ENCODE measurements at regions not wholly inside any gene's neighbourhood (a gene's known extent, or its start where the extent isn't known, plus 50 kb on each side); places are given as distances from the start of the nearest gene placed in this dataset.

- no peak for DNase-seq (ENCODE audit: low read depth)
Measured at GRCh38 chr5:81914696-81915095, 57.1 kb upstream of the ATG10 start.

- no peak for DNase-seq (ENCODE audit: low read depth)
Measured at GRCh38 chr5:81912933-81913332, 58.9 kb upstream of the ATG10 start.

- no peak for DNase-seq (ENCODE audit: low read depth)
Measured at GRCh38 chr5:81909677-81910076, 62.1 kb upstream of the ATG10 start.

GRCh38 chr5:81908771-81909170 lies 63.1 kb upstream of the ATG10 start:
- no peak for DNase-seq (ENCODE audit: low read depth)

- DNase-seq (ENCODE audit: low read depth): no peak
Measured at GRCh38 chr5:81908044-81908443, 63.8 kb upstream of the ATG10 start.

GRCh38 chr5:81907012-81907635 lies 64.7 kb upstream of the ATG10 start:
- DNase-seq (ENCODE audit: low read depth): no peak

GRCh38 chr5:81906086-81906485 lies 65.7 kb upstream of the ATG10 start:
- peak; percentile 6 for DNase-seq (ENCODE audit: low read depth)

- peak; percentile 27 for DNase-seq (ENCODE audit: low read depth)
Measured at GRCh38 chr5:81904861-81905260, 67.0 kb upstream of the ATG10 start.

- DNase-seq (ENCODE audit: low read depth): no peak
Measured at GRCh38 chr5:81904166-81904565, 67.7 kb upstream of the ATG10 start.

- no peak for DNase-seq (ENCODE audit: low read depth)
Measured at GRCh38 chr5:81901586-81901985, 70.2 kb upstream of the ATG10 start.

GRCh38 chr5:81899123-81899522 lies 72.7 kb upstream of the ATG10 start:
- no peak for DNase-seq (ENCODE audit: low read depth)

GRCh38 chr5:81898403-81898802 lies 73.4 kb upstream of the ATG10 start:
- DNase-seq (ENCODE audit: low read depth): no peak

- DNase-seq (ENCODE audit: low read depth): no peak
Measured at GRCh38 chr5:81896764-81897163, 75.1 kb upstream of the ATG10 start.

GRCh38 chr5:81895307-81895706 lies 76.5 kb upstream of the ATG10 start:
- DNase-seq (ENCODE audit: low read depth): no peak

- DNase-seq (ENCODE audit: low read depth): no peak
Measured at GRCh38 chr5:81893961-81894360, 77.9 kb upstream of the ATG10 start.

- no peak for DNase-seq (ENCODE audit: low read depth)
Measured at GRCh38 chr5:81884871-81885270, 87.0 kb upstream of the ATG10 start.

- DNase-seq (ENCODE audit: low read depth): no peak
Measured at GRCh38 chr5:81883371-81883770, 88.5 kb upstream of the ATG10 start.

GRCh38 chr5:81881595-81881994 lies 90.2 kb upstream of the ATG10 start:
- DNase-seq (ENCODE audit: low read depth): no peak

GRCh38 chr5:81879936-81880335 lies 91.9 kb upstream of the ATG10 start:
- DNase-seq (ENCODE audit: low read depth): no peak

GRCh38 chr5:81878333-81878732 lies 93.5 kb upstream of the ATG10 start:
- no peak for DNase-seq (ENCODE audit: low read depth)

- DNase-seq (ENCODE audit: low read depth): no peak
Measured at GRCh38 chr5:81866994-81867393, 104.8 kb upstream of the ATG10 start.

- no peak for DNase-seq (ENCODE audit: low read depth)
Measured at GRCh38 chr5:81860778-81861177, 109.9 kb upstream of the SSBP2 start.

GRCh38 chr5:81859624-81860023 lies 108.7 kb upstream of the SSBP2 start:
- DNase-seq (ENCODE audit: low read depth): no peak
